HL-60 (cell line): ENCODE measurements at regions not wholly inside any gene's neighbourhood (a gene's known extent, or its start where the extent isn't known, plus 50 kb on each side); places are given as distances from the start of the nearest gene placed in this dataset.

Source experiments
- CTCF ChIP-seq: IDR thresholded peaks from one replicate; pipeline ENCODE4 v1.5.1; 2011; ENCODE audit warnings: low read length, control low read depth, inconsistent platforms; ENCODE audit not compliant: insufficient read depth
- POLR2AphosphoS5 ChIP-seq: IDR thresholded peaks from 2 replicates; pipeline ENCODE4 v1.6.1; 2012; ENCODE audit warnings: low read depth

GRCh38 chr21:27646691-27647090 is 679.8 kb upstream of the ADAMTS5 start:
- TF ChIP-seq CTCF (no peak), POLR2AphosphoS5 (no peak)
